ENCODE measurements at regions not wholly inside any gene's neighbourhood (a gene's known extent, or its start where the extent isn't known, plus 50 kb on each side); places are given as distances from the start of the nearest gene placed in this dataset.

GRCh38 chr18:38948436-38948835, 1382.8 kb upstream of the CELF4 start:
- POLR2A ChIA-PET: no interaction called here
- DNase-seq (ENCODE audit: low spot score): no peak
- TF ChIP-seq, protein P1, sequence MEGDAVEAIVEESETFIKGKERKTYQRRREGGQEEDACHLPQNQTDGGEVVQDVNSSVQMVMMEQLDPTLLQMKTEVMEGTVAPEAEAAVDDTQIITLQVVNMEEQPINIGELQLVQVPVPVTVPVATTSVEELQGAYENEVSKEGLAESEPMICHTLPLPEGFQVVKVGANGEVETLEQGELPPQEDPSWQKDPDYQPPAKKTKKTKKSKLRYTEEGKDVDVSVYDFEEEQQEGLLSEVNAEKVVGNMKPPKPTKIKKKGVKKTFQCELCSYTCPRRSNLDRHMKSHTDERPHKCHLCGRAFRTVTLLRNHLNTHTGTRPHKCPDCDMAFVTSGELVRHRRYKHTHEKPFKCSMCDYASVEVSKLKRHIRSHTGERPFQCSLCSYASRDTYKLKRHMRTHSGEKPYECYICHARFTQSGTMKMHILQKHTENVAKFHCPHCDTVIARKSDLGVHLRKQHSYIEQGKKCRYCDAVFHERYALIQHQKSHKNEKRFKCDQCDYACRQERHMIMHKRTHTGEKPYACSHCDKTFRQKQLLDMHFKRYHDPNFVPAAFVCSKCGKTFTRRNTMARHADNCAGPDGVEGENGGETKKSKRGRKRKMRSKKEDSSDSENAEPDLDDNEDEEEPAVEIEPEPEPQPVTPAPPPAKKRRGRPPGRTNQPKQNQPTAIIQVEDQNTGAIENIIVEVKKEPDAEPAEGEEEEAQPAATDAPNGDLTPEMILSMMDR (conservative IDR thresholded peaks at IDR 0.05; ENCODE audit: low read length): no peak
- no peak for TF ChIP-seq EZH2phosphoT487 (IDR thresholded peaks at IDR 0.05; ENCODE audit: borderline replicate concordance, low read depth, low read length)
- Histone ChIP-seq H3K79me2 (ENCODE audit: insufficient read depth, low read depth, low read length) (no peaks in the 10 kb centered on the region), H3K4me1 (ENCODE audit: insufficient read depth, low read length, poor library complexity, severe bottlenecking) (no peaks in the 10 kb centered on the region), H3K9me2 (ENCODE audit: insufficient read depth, low read length) (no peaks in the 10 kb centered on the region), H3K4me2 (ENCODE audit: low read length) (no peak overlapping the region), H2AFZ (ENCODE audit: low read length) (no peak overlapping the region), H3K4me3 (ENCODE audit: low read depth, low read length, poor library complexity, severe bottlenecking) (no peak overlapping the region), H3K9me3 (ENCODE audit: low read length) (no peaks in the 10 kb centered on the region), H3K36me3 (ENCODE audit: insufficient read depth, low read length) (no peaks in the 10 kb centered on the region), H4K20me1 (ENCODE audit: insufficient read depth, low read length) (no peaks in the 10 kb centered on the region), H3K27ac (ENCODE audit: low read depth, low read length, poor library complexity, severe bottlenecking) (no peak overlapping the region)
- BruUV-seq (replicated peaks): no TSS peak
- intact Hi-C loops (cut with micrococcal nuclease; ENCODE audit: unreplicated experiment): no loop called here
- CTCF ChIA-PET (ENCODE audit: unreplicated experiment): no interaction called here

DNA sequence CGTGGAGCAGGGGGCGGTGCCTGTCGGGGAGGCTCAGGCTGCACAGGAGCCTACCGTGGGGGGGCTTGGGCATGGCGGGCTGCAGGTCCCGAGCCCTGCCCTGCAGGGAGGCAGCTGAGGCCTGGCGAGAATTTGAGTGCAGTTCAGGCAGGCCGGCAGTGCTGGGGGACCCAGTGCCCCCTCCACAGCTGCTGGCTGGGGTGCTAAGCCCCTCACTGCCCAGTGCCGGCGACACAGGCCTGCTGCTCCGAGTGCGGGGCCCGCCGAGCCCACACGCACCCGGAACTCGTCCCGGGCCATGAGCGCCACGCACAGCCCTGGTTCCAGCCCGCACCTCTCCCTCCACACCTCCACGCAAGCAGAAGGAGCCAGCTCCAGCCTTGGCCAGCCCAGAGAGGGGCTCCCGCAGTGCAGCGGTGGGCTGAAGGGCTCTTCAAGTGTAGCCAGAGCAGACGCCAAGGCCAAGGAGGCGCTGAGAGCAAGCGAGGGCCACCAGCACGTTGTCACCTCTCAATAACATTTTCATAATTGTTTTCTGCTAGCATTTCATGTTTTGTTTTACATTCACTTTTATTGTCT, 1378.9 kb upstream of the CELF4 start:
- no TSS peak for BruUV-seq (replicated peaks)
- H2AFZ ChIP-seq (ENCODE audit: low read length): no peak overlapping the region
- CTCF ChIA-PET (ENCODE audit: unreplicated experiment): no interaction called here
- H3K4me2 ChIP-seq (ENCODE audit: low read length): no peak overlapping the region
- no peak for TF ChIP-seq EZH2phosphoT487 (IDR thresholded peaks at IDR 0.05; ENCODE audit: borderline replicate concordance, low read depth, low read length)
- TF ChIP-seq, protein P1 (conservative IDR thresholded peaks at IDR 0.05; ENCODE audit: low read length): no peak
- no peaks in the 10 kb centered on the region for H3K36me3 ChIP-seq (ENCODE audit: insufficient read depth, low read length)
- no peaks in the 10 kb centered on the region for H3K9me3 ChIP-seq (ENCODE audit: low read length)
- H3K4me3 ChIP-seq (ENCODE audit: low read depth, low read length, poor library complexity, severe bottlenecking): no peak overlapping the region
- H3K27ac ChIP-seq (ENCODE audit: low read depth, low read length, poor library complexity, severe bottlenecking): no peak overlapping the region
- no peak for DNase-seq (ENCODE audit: low spot score)
- no peaks in the 10 kb centered on the region for H3K4me1 ChIP-seq (ENCODE audit: insufficient read depth, low read length, poor library complexity, severe bottlenecking)
- no peaks in the 10 kb centered on the region for H3K79me2 ChIP-seq (ENCODE audit: insufficient read depth, low read depth, low read length)
- intact Hi-C loops (cut with micrococcal nuclease; ENCODE audit: unreplicated experiment): no loop called here
- H4K20me1 ChIP-seq (ENCODE audit: insufficient read depth, low read length): no peaks in the 10 kb centered on the region
- H3K9me2 ChIP-seq (ENCODE audit: insufficient read depth, low read length): no peaks in the 10 kb centered on the region
- POLR2A ChIA-PET: no interaction called here

- Histone ChIP-seq H2AFZ (ENCODE audit: low read length) (peak overlapping the region; percentile 95; the same call in 1 of the 2 replicates), H3K36me3 (ENCODE audit: insufficient read depth, low read length) (no peaks in the 10 kb centered on the region), H3K9me3 (ENCODE audit: low read length) (no peaks in the 10 kb centered on the region), H3K4me3 (ENCODE audit: low read depth, low read length, poor library complexity, severe bottlenecking) (no peak overlapping the region), H3K4me1 (ENCODE audit: insufficient read depth, low read length, poor library complexity, severe bottlenecking) (no peaks in the 10 kb centered on the region), H4K20me1 (ENCODE audit: insufficient read depth, low read length) (no peaks in the 10 kb centered on the region), H3K4me2 (ENCODE audit: low read length) (no peak overlapping the region), H3K79me2 (ENCODE audit: insufficient read depth, low read depth, low read length) (no peaks in the 10 kb centered on the region), H3K27ac (ENCODE audit: low read depth, low read length, poor library complexity, severe bottlenecking) (no peak overlapping the region), H3K9me2 (ENCODE audit: insufficient read depth, low read length) (no peaks in the 10 kb centered on the region)
- CTCF ChIA-PET (ENCODE audit: unreplicated experiment): no interaction called here
- no peak for DNase-seq (ENCODE audit: low spot score)
- intact Hi-C loops (cut with micrococcal nuclease; ENCODE audit: unreplicated experiment): no loop called here
- BruUV-seq (replicated peaks): no TSS peak
- POLR2A ChIA-PET: interaction anchor here (0.6 to 0.7 kb wide), 3 partner anchors 17 to 734 kb away, joined by 3 to 5 read pairs (median 4); no protein-coding TSS in a partner anchor
- TF ChIP-seq, protein P1 (conservative IDR thresholded peaks at IDR 0.05; ENCODE audit: low read length): no peak
- no peak for TF ChIP-seq EZH2phosphoT487 (IDR thresholded peaks at IDR 0.05; ENCODE audit: borderline replicate concordance, low read depth, low read length)
Measured at GRCh38 chr18:38941711-38942561, 1376.3 kb upstream of the CELF4 start.
